ENCODE measurements at regions not wholly inside any gene's neighbourhood (a gene's known extent, or its start where the extent isn't known, plus 50 kb on each side); places are given as distances from the start of the nearest gene placed in this dataset.
"Not testable (repeated sequence)": the region's sequence is repeated elsewhere in the genome, so short reads cannot be mapped to it uniquely, and the experiment has no call there.

GRCh38 chr21:27921421-27921820, 954.5 kb upstream of the ADAMTS5 start:
- not testable (repeated sequence) for DNase-seq

GRCh38 chr21:27917966-27918365, 951.1 kb upstream of the ADAMTS5 start:
- DNase-seq = not testable (repeated sequence)

GRCh38 chr21:27916326-27916725, 949.4 kb upstream of the ADAMTS5 start:
- not testable (repeated sequence) for DNase-seq

- not testable (repeated sequence) for DNase-seq
Measured at GRCh38 chr21:27912133-27912532, 945.2 kb upstream of the ADAMTS5 start.

GRCh38 chr21:27909487-27909886, 942.6 kb upstream of the ADAMTS5 start:
- not testable (repeated sequence) for DNase-seq

GRCh38 chr21:27908816-27909215, 941.9 kb upstream of the ADAMTS5 start:
- not testable (repeated sequence) for DNase-seq

GRCh38 chr21:27902904-27903303, 936.0 kb upstream of the ADAMTS5 start:
- DNase-seq = not testable (repeated sequence)

- not testable (repeated sequence) for DNase-seq
Measured at GRCh38 chr21:27893619-27894018, 926.7 kb upstream of the ADAMTS5 start.

- DNase-seq = not testable (repeated sequence)
Measured at GRCh38 chr21:27891495-27891894, 924.6 kb upstream of the ADAMTS5 start.

GRCh38 chr21:27887808-27888455, 921.0 kb upstream of the ADAMTS5 start:
- DNase-seq = not testable (repeated sequence)

GRCh38 chr21:27885296-27885711, 918.4 kb upstream of the ADAMTS5 start:
- DNase-seq = no peak

- DNase-seq = not testable (repeated sequence)
Measured at GRCh38 chr21:27881331-27881730, 914.4 kb upstream of the ADAMTS5 start.

- not testable (repeated sequence) for DNase-seq
Measured at GRCh38 chr21:27872411-27872810, 905.5 kb upstream of the ADAMTS5 start.

- DNase-seq = not testable (repeated sequence)
Measured at GRCh38 chr21:27870755-27871154, 903.9 kb upstream of the ADAMTS5 start.

GRCh38 chr21:27860314-27860955, 893.5 kb upstream of the ADAMTS5 start:
- not testable (repeated sequence) for DNase-seq

GRCh38 chr21:27858053-27858825, 891.4 kb upstream of the ADAMTS5 start:
- not testable (repeated sequence) for DNase-seq

GRCh38 chr21:27856988-27857387, 890.1 kb upstream of the ADAMTS5 start:
- DNase-seq = not testable (repeated sequence)

GRCh38 chr21:27841084-27841672, 874.3 kb upstream of the ADAMTS5 start:
- DNase-seq = no peak

GRCh38 chr21:27840262-27840661, 873.4 kb upstream of the ADAMTS5 start:
- DNase-seq = no peak

- DNase-seq = no peak
Measured at GRCh38 chr21:27839512-27840115, 872.7 kb upstream of the ADAMTS5 start.

GRCh38 chr21:27838573-27838972, 871.7 kb upstream of the ADAMTS5 start:
- no peak for DNase-seq

- DNase-seq = no peak
Measured at GRCh38 chr21:27837936-27838335, 871.0 kb upstream of the ADAMTS5 start.

- DNase-seq = no peak
Measured at GRCh38 chr21:27833298-27833697, 866.4 kb upstream of the ADAMTS5 start.
